ENCODE measurements at regions not wholly inside any gene's neighbourhood (a gene's known extent, or its start where the extent isn't known, plus 50 kb on each side); places are given as distances from the start of the nearest gene placed in this dataset.

DNA sequence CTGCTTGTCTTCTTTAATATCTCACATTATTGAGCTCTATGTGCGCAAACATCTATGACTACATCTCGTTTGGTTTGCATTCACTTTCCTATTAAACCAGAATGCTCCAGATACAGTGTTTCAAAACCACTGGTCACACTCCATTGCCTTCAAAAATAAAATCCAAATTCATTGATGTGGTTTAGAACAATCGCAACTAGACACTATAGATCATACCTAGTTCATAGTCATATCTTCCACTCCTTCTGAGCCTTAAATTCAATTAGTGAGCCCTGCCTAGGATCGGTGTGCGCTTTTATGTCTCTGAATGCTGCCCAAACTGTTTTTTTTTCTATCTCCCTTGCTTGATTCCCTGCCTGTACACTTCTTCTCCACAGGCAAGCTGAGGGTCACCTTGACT is 238.5 kb upstream of the RGPD4 start:
- no peak for DNase-seq

DNA sequence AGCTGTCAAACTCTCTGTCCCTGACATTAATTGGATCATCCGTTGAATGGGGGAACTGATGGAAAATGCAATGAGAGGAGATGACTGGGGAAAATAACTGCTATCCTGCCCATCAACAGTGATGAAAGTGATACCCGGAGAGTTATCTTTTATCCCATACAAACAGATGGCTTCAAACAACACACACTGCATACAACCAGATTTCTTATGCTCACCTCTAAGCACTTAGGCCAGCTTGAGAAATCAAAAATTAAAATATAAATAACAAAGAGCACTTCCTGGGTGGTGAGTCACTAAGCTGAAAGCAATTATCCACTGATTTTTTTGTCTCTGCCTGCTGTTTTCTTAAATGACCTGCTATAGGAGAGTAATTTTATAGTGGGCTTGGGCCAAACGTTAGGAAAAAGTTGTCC is 237.6 kb upstream of the RGPD4 start:
- DNase-seq, result no peak

DNA sequence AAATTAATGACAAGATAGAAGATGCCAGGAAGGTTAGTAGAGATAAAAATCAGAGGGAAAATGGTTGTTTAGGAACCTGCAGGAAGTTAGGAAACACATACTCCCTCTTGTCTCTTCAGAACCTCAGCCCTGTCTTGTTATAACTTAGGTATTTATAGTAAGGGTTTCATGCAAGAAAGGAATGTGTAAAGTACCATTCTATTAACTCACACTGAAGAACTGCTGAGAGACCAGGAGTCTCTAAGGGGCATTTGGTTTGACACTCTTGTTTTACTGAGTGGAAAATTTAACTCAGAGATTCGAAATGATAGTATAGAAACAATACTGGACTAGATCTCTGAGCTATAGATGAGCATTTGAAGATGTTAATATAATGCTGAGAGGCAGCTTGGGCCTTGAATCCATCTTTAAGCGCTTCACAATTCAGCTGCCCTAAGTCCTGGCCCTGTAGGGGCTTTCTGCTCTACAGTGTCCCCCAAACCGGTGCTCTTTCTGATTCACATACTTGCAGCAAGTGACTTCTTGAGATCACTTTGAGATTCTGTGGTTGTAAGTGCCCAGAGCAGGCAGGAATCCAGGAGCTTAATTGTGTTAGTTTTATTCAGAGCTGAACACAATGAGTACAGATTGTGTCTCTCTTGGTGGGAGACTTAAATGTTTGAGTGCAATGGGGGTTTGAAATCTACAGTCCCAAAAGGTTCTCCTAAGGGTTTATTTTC is 235.0 kb upstream of the RGPD4 start:
- DNase-seq, result no peak

DNA sequence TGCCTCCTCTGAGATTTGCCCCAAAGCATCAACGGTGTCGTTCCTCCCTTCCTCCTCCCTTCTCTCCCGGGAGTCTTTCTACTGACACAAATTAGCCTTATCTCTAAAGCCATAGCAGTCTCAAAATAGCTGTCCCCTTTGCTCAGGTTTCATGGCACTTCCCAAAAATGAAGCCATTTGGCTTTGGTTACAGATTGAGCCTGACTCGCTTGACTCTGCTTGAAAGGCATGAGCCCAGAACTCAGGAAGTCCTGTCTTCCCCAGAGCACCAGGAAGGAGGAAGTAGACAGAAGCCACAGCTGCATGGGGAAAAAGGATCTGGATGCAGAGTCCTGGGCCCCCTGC is 234.4 kb upstream of the RGPD4 start:
- DNase-seq, result no peak

DNA sequence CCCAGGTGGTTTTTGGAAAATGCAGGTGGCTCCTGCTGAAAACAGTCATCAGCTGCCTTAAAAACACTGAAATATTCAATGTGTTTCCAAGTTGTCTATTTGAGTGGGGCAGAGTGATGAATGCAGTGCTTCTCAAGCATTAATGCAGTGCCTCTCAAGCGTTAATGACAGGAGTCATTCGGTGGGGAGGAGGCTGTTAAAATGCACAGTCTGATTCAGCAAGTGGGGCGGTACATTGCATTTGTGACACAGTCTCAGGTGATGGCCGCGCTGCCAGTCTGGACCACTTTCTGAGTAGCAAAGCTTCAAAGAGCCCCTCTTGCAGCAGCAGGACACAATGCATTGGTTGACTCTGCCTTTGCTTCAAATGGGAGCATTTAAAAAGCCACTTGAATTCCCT is 231.4 kb upstream of the RGPD4 start:
- DNase-seq, result no peak

DNA sequence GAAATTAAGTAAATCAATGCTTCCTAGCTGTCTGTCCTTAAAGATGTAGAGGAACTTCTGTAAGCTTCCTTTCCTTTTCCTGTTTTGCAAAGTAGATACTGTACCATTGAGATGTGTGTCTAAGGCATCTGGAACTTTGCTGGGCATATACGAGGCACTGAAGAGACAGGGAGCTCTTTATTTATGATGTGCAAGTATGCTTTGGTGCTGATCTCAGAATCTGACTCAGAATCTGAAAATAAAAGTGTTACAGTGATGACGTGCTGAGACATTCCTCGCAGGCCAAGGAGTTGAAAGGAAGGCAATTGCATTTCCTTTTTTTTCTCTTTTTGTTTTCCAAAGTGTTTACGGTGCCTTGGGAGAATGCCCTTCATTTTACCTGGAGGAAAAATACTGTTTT is 230.9 kb upstream of the RGPD4 start:
- DNase-seq, result no peak

DNA sequence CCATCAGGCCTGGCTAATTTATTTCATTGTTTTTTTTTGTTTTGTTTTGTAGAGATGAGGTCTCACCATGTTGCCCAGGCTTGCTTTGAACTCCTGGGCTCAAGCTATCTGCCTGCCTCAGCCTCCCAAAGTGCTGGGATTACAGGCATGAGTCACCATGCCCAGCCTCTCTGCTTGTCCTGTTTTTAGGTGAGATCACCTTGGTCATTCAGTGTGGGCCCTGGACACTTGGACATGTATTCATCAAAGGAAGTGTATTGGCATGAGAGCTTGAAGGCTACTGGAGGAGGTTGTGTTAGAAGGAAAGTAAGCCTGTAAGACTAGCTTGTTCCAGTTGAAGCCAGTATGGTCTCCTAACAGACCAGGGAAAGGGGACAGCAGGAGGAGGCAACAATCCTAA is 229.2 kb upstream of the RGPD4 start:
- DNase-seq, result no peak

DNA sequence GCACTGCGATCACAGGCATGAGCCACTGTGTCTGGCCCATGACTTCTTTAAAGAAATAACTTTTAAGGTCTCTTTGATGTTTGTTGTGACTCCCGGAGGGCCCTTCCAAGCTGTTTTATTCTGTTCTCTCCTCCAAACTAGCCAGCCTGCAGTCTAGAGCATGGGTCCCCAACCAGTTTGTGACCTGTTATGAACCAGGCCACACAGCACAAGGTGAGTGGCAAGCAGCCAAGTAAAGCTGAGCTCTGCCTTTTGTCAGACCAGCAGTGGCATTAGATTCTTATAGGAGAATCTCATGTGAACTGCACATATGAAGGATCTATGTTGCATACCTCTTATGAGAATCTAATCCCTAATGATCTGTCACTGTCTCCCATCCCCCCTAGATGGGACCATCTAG is 223.9 kb upstream of the RGPD4 start:
- no peak for DNase-seq

DNA sequence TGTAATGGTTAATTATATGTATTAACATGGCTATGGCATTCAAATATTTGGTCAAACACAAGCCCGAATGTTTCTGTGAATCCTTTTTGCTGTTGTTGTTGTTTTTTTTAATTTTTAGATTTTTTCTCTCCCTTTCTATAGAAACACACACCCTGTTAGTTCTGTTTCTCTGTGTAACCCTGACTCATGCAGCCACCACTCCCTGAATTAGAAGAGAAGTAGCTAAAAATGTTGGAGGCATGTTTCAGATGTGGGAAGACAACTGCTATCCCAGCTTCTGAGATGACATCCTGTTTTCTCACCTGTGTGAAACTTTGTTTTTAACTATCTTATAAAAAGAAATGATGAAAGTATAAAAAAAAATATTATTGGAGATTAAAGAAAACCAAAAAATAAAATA is 219.6 kb upstream of the RGPD4 start:
- DNase-seq, result no peak

DNA sequence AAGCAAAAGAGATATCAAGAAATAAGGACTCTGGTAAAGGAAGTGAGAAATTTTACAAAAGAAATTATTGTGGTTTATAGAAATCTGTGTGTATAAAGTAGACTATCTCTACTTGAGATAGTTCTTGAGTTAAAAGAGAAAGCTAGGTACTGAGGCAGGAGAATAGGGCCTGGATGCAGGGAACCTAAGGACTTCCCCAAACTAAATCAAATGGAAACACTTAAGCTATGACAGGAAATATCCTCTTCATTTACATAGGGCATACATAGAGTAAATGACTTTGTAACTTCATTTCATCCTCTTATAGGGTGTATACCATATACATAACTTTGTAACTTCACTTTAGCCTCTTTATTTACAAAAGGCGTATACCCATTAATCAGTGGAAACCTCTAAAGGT is 219.2 kb upstream of the RGPD4 start:
- DNase-seq, result no peak

DNA sequence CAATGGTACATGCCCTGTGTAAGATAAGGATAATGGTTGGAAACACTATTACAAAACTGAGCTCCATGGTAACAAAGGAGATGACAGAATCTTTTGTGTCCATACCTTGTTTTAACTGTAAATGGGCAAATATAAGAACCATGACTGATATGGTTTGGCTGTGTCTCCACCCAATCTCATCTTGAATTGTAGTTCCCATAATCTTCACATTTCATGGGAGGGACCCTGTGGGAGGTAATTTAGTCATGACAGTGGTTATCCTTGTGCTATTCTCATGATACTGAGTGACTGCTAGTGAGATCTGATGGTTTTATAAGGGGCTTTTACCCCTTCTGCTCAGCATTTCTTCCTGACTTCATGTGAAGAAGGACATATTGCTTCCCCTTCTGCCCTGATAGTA is 211.7 kb upstream of the RGPD4 start:
- no peak for DNase-seq

DNA sequence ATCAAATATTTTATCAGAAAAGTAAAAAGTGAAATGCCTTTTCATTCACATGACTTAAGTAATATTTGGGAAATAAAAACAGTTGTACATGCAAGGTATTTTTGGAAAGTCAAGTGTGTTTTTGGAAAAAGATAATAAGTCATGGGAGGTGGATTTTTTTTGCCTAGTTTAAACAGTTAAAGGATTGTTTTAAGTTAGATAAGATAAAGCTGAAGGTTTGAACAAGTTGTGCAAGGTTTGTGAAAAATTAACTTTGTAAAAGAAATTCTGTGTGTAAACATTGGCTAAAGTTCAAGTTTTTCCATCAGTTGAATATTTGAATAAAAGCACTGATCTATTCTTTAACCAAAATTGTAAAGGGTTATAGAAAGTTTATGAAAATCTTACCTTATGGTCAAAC is 207.9 kb upstream of the RGPD4 start:
- DNase-seq, result no peak

DNA sequence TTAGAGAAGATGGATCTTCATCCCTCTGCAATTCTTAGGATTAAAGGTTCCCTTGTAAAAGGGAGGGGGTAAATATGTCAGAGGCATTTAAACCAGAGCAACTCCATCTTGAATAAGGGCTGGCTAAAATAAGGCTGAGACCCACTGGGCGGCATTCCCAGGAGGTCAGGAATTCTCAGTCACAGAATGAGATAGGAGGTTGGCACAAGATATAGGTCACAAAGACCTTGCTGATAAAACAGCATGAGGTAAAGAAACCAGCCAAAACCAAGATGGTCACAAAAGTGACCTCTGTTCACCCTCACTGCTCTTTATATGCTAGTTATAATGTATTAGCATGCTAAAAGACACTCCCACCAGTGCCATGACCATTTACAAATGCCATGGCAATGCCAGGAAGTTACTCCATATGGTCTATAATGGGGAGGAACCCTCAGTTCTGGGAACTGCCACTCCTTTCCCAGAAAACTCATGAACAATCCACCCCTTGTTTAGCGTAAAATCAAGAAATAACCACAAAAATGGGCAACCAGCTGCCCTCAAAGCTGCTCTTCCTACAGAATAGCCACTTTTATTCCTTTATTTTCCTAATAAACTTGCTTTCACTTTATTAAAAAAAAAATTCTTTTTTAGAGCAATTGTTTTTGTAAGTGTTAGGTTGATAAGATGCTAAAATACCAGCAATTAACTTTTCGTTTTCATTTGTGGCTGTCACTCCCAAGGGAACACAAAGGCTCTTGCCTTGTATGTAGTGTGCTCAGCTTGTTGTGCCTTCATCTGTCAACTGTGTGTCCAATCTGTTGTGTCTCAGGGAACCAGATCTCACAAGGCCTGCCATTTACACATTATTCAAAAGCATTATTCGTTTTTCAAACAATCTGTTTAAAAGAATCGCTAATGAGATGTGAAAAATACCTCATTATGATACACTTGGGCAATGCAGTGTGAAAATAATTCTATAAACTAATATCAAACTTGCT is 205.2 kb upstream of the RGPD4 start:
- no peak for DNase-seq

DNA sequence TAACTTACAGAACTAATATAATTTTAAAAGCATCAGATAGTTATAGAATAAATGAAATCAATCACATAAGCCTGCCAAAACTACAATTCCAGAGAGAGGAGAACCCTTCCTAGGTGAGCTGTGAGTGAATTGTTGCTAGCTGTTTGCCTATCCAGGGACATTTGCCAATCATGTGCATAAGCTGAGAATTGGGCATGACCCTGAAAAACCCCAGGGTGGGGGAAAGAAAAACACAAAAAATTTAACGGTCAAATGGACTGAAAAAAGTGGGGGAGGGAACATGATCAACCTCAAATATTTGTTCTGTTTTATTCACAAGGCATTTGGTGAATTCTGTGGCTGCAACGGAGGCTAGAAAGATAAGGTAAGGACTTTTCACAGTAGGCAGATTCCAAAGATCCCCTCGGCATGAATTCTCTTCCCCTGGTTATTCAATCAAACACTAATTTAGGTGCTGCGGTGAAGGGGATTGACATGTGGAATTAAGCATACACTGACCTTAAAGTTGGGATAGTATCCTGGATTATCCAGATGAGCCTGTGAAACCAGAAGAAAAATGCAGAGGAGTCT is 203.9 kb upstream of the RGPD4 start:
- DNase-seq, result no peak

DNA sequence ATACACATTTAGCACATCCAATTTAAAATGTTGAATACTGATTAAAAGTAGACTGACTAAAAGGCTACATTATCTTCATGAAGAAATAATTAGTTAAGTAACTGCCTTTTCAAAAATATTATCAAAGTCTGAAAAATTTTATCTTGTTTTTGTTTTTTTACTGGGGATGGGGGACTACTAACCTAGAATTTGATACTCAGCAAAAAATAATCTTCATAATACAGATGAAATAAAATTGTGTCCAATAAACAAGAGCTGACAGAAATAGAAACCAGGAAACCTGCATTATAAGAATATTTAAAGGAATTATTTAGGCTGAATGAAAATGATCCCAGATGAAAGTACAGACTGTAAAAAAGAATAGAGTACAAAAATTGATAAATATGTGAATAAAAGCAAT is 200.7 kb upstream of the RGPD4 start:
- no peak for DNase-seq

DNA sequence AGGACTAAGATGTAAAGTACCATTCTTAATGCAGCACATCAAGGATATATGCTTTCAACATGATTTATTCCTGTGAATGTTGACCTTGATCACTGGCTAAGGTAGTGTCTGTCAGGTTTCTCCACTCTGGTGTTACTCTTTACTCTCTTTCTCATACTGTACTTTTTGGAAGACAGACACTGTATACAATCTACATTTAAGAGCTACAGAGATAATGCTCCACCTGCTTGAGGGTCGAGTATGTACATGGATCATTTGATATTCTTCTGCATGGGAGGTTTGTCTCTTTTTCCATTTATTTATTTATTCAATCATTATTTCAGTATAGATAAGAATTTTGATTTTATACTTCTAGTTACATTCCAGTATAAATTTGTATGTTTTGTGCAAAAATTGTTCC is 199.5 kb upstream of the RGPD4 start:
- no peak for DNase-seq

DNA sequence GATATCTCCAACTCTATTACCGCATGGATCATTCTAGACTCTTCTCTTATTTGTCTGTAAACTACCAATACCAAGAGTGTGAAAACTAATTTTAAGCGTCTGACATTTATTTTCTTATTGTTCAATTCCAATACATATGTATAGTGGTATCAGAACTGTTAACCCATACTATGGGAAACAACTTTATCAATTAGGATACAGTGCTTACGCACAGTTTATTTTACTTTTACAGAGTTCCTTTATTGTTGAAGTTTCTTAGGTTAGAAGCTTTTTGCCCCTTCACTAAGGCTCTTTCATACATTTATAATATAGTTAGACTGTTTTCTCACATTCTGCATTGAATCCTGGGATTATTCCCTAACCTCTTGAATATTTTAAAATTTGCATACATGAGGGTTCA is 198.8 kb upstream of the RGPD4 start:
- no peak for DNase-seq

DNA sequence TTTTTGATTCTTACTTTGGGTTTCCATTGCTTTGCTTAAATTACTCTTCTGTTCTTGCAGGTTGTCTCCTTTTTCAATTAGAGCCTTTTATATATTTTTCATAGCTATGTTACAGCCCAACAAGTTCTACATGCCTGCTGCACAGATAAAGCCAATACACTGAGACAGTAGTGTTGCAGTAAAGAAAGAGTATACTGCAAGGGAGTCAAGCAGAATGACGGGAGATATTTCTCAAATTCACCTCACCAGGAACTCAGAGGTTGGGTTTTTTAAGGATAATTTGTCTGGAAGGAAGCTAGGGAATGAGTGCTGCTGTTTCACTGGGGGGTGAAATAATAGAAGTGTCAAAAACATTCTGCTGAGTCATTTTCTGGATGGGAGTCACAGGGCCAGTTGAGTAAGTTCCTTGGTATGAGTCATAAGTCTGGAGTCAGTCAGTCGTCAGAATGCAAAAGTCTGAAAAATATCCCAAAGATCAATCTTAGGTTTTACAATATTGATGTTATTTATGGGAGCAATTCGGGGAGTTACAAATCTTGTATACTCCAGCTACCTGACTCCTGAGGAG is 193.0 kb upstream of the RGPD4 start:
- DNase-seq, result no peak

DNA sequence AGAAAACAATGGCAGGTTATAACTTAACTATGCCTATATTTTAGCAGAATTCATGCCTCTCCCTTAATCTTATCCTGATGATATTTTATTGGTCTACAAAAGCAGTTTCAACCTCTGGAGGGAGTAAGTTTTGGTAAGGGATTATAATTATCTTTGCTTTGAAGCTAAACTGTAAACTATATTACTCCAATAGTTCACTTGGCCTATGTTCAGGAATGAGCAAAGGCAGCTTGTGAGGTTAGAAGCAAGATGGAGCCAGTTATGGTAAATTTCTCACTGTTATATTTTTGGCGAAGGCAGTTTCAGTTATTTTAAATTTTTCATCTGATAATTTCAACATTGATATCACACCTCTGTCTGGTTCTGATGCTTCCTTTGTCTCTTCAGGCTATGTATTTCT is 192.5 kb upstream of the RGPD4 start:
- DNase-seq, result no peak

DNA sequence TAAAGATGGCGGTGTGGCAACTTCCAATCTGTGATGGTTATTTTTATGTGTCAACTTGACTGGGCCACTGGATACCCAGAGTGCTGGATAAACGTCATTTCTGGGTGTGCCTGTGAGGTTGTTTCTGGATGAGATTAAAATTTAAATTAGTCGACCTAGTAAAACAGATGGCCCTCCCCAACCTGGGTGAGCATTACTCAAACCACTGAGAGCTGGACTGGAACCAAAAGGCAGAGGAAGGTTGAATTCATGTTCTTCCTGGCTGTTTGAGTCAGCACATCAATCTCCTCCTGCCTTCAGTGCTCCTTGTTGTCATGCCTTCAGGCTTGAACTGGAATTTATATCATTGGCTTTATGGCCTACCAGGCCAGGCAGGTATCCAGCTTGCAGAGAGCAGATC is 190.8 kb upstream of the RGPD4 start:
- no peak for DNase-seq

DNA sequence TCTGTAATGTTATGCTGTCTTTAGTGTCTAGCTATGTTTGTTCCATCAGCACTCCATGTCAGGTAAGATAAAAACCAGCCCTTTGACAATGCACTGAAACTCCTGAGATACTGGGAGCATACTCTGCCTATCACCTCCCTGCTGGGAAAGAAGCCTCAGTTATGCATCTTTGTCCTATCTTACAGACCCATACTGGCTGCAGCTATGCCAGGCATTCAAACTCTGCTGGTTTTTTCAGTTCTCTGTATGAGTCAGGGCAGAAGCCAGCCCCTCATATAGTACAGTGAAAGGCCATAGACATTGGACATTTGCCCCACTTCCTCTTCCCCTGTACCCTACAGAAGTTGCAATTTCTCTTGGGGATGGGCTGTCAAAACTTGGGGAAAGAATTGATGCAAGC is 181.1 kb upstream of the RGPD4 start:
- DNase-seq, result no peak

DNA sequence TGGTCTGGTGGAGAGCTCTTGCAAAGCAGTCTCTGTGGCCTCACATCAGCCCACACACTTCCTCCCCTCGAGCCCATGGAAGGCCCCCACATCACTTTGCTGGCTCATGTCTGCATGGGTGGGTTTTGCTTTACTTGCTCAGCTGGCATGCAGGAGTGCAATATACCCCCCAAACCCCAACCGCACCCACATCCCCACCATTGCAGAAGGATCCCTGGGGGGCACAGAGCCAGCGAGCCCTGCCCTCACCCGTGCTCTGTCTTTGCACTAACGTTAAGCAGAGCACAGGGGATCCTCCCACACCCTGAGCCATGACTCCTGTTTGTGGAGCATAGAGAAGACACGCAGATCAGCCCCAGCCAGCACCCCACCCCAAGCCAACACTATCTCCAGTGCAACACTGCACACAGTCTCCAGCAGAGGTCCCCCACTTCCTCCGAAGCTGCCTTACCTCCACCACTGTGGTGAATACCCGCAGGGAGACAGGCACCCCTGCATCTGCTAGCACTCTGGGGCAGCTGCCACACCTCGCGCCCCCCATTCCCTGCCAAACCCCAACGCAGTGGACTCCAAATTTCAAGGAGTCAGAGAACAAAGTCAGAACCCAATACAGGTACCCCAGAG is 177.8 kb upstream of the RGPD4 start:
- DNase-seq, result no peak

DNA sequence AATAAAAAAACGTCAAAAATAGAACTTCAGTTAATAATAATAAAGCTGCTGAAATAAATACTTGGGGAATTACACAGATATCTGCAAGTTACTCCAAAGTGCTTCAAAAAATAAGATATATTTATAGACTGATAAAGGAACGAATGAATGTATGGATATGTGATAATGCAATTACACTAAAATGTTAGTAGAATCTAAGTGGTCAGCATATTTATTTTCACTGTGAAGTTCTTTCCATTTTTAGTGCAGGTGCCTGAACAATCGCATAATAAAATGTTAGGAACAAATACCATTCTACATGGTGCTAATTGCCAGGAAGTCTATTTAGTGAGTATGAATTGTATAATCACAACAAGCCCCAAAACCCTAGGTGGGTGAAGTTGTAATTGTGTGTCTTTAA is 169.6 kb upstream of the RGPD4 start:
- DNase-seq, result no peak
